ENCODE measurements at regions not wholly inside any gene's neighbourhood (a gene's known extent, or its start where the extent isn't known, plus 50 kb on each side); places are given as distances from the start of the nearest gene placed in this dataset.

- H3K9me3 ChIP-seq = no peaks in the 10 kb centered on the region
- H3K36me3 ChIP-seq = no peaks in the 10 kb centered on the region
- no peak overlapping the region for H3K27ac ChIP-seq
- no peak overlapping the region for H3K4me3 ChIP-seq
- no peak for DNase-seq
- TF ChIP-seq CTCF (IDR thresholded peaks at IDR 0.05) = no peak
- no peak for TF ChIP-seq POLR2A (IDR thresholded peaks at IDR 0.05)
- intact Hi-C loops (cut with DNase I; ENCODE audit: low total_unique reads) = no loop called here
- peaks cover 0 to 6% of the 10 kb centered on the region in 2 donors for H3K4me1 ChIP-seq
- no peaks in the 10 kb centered on the region for H3K27me3 ChIP-seq
Measured at GRCh38 chr13:33727297-33728083, 90.5 kb upstream of the RFC3 start.

GRCh38 chr13:33728271-33729037, 89.5 kb upstream of the RFC3 start:
- Histone ChIP-seq H3K27me3 (no peaks in the 10 kb centered on the region), H3K4me1 (no peaks in the 10 kb centered on the region), H3K9me3 (no peaks in the 10 kb centered on the region), H3K36me3 (no peaks in the 10 kb centered on the region), H3K27ac (no peak overlapping the region), H3K4me3 (no peak overlapping the region)
- intact Hi-C loops (cut with DNase I; ENCODE audit: low total_unique reads) = no loop called here
- peak in 1 of 2 donors; percentile 37 for DNase-seq
- TF ChIP-seq POLR2A (IDR thresholded peaks at IDR 0.05) = no peak
- no peak for TF ChIP-seq CTCF (IDR thresholded peaks at IDR 0.05)

- no peak overlapping the region for H3K27ac ChIP-seq
- intact Hi-C loops (cut with DNase I; ENCODE audit: low total_unique reads) = no loop called here
- DNase-seq = no peak
Measured at GRCh38 chr13:33730147-33730546, 87.8 kb upstream of the RFC3 start.

GRCh38 chr13:33730619-33731018, 87.3 kb upstream of the RFC3 start:
- Histone ChIP-seq H3K36me3 (no peaks in the 10 kb centered on the region), H3K4me3 (no peak overlapping the region), H3K27ac (no peak overlapping the region), H3K4me1 (no peaks in the 10 kb centered on the region), H3K27me3 (no peaks in the 10 kb centered on the region), H3K9me3 (no peaks in the 10 kb centered on the region)
- intact Hi-C loops (cut with DNase I; ENCODE audit: low total_unique reads) = no loop called here
- DNase-seq = no peak
- TF ChIP-seq CTCF (IDR thresholded peaks at IDR 0.05) (no peak), POLR2A (IDR thresholded peaks at IDR 0.05) (no peak)

More at GRCh38 chr13:33730147-33730546, 87.8 kb upstream of the RFC3 start:
- H3K4me1 ChIP-seq = no peaks in the 10 kb centered on the region
- no peaks in the 10 kb centered on the region for H3K27me3 ChIP-seq
- H3K36me3 ChIP-seq = no peaks in the 10 kb centered on the region
- no peak for TF ChIP-seq CTCF (IDR thresholded peaks at IDR 0.05)
- no peak for TF ChIP-seq POLR2A (IDR thresholded peaks at IDR 0.05)
- H3K9me3 ChIP-seq = no peaks in the 10 kb centered on the region
- H3K4me3 ChIP-seq = no peak overlapping the region

- DNase-seq = no peak
- Histone ChIP-seq H3K9me3 (no peaks in the 10 kb centered on the region), H3K4me1 (no peaks in the 10 kb centered on the region), H3K27ac (no peak overlapping the region), H3K36me3 (no peaks in the 10 kb centered on the region), H3K27me3 (no peaks in the 10 kb centered on the region), H3K4me3 (no peak overlapping the region)
- TF ChIP-seq CTCF (IDR thresholded peaks at IDR 0.05) (no peak), POLR2A (IDR thresholded peaks at IDR 0.05) (no peak)
- intact Hi-C loops (cut with DNase I; ENCODE audit: low total_unique reads) = no loop called here
Measured at GRCh38 chr13:33735276-33735675, 82.7 kb upstream of the RFC3 start.

Data from uterus (tissue), 3 donors.